ENCODE measurements at regions not wholly inside any gene's neighbourhood (a gene's known extent, or its start where the extent isn't known, plus 50 kb on each side); places are given as distances from the start of the nearest gene placed in this dataset.

- TF ChIP-seq EZH2 (IDR thresholded peaks at IDR 0.05; ENCODE audit: low read length, unreplicated experiment) (no peak), EZH2phosphoT487 (IDR thresholded peaks at IDR 0.05; ENCODE audit: borderline replicate concordance, low read length) (no peak)
- TF ChIP-seq, protein P1, sequence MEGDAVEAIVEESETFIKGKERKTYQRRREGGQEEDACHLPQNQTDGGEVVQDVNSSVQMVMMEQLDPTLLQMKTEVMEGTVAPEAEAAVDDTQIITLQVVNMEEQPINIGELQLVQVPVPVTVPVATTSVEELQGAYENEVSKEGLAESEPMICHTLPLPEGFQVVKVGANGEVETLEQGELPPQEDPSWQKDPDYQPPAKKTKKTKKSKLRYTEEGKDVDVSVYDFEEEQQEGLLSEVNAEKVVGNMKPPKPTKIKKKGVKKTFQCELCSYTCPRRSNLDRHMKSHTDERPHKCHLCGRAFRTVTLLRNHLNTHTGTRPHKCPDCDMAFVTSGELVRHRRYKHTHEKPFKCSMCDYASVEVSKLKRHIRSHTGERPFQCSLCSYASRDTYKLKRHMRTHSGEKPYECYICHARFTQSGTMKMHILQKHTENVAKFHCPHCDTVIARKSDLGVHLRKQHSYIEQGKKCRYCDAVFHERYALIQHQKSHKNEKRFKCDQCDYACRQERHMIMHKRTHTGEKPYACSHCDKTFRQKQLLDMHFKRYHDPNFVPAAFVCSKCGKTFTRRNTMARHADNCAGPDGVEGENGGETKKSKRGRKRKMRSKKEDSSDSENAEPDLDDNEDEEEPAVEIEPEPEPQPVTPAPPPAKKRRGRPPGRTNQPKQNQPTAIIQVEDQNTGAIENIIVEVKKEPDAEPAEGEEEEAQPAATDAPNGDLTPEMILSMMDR (conservative IDR thresholded peaks at IDR 0.05; ENCODE audit: low read depth, low read length) = no peak
These were observed 910.4 kb upstream of the PCDH10 start for GRCh38 chr4:132238697-132239096.
